ENCODE measurements at regions not wholly inside any gene's neighbourhood (a gene's known extent, or its start where the extent isn't known, plus 50 kb on each side); places are given as distances from the start of the nearest gene placed in this dataset.

DNA sequence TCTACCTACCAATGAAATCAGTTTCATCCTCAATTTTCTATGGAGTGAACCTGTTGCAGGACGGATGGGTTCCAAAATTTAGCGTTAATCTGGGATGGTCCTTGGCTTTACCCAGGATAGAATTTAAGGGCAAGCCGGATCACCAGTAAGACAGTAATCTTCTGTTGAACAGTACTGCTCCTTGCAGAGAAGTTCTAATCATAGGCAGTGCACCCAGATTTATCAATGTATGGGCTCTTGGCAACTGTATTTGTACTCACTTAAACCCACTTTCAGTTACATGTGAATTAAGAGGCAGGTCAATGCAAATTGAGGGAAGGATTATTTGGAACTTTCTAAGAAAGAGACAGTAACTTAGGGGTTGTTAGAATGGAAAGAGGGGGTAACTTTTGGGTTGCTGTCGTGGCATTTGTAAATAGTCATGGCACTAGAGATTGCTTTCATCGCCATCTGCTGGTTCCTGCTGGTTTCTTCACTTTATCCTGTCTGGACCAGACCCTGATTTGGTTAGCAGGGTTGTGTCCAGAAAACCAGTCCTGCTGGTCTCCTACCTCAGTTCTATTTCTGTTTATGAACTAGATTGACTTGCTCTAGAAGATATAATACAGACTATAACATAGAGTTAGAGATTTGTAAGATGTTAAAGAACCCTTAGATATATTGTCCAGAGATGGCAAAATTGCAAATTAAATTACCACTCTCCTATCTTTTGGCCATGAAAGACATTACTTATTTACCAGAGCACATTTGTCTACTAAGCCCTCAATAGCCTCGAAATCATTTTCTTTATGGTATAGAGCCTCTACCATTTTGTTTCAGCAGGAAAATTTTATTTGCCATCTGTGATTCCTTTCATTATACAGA, 646.3 kb downstream of the UTRN start:
- Histone ChIP-seq H3K27me3 (no peaks in the 10 kb centered on the region), H3K36me3 (no peaks in the 10 kb centered on the region), H3K9me3 (no peaks in the 10 kb centered on the region), H3K4me3 (no peak overlapping the region), H3K27ac (no peak overlapping the region), H3K4me1 (peaks cover 0 to 4% (median 0%) of the 10 kb centered on the region in 3 donors)
- no peak for FAIRE-seq
- intact Hi-C loops (cut with DNase I) = loop anchor here in 1 of 3 donors (10.0 kb wide), 1 partner anchor 347 kb away; no protein-coding TSS in a partner anchor
- 49 to 54% methylated on average over 6 of the region's 6 CpGs for WGBS, 2 donors
- ATAC-seq = peak; percentile 81 to 91 (median 85)
- TF ChIP-seq, protein P1, sequence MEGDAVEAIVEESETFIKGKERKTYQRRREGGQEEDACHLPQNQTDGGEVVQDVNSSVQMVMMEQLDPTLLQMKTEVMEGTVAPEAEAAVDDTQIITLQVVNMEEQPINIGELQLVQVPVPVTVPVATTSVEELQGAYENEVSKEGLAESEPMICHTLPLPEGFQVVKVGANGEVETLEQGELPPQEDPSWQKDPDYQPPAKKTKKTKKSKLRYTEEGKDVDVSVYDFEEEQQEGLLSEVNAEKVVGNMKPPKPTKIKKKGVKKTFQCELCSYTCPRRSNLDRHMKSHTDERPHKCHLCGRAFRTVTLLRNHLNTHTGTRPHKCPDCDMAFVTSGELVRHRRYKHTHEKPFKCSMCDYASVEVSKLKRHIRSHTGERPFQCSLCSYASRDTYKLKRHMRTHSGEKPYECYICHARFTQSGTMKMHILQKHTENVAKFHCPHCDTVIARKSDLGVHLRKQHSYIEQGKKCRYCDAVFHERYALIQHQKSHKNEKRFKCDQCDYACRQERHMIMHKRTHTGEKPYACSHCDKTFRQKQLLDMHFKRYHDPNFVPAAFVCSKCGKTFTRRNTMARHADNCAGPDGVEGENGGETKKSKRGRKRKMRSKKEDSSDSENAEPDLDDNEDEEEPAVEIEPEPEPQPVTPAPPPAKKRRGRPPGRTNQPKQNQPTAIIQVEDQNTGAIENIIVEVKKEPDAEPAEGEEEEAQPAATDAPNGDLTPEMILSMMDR (IDR thresholded peaks at IDR 0.05) = peak; percentile 26 to 53 (median 47)
- DNase-seq = peak in 3 of 6 donors; percentile 28 to 57 (median 32)

GRCh38 chr6:144932621-144933020, 647.5 kb downstream of the UTRN start:
- FAIRE-seq (no peak), DNase-seq (no peak), ATAC-seq (no peak)
- no peak overlapping the region for H3K4me3 ChIP-seq
- intact Hi-C loops (cut with DNase I) = loop anchor here in 1 of 3 donors (10.0 kb wide), 1 partner anchor 348 kb away; no protein-coding TSS in a partner anchor
- 55 to 80% methylated on average over 1 of the region's 1 CpG for WGBS, 2 donors
- H3K9me3 ChIP-seq = no peaks in the 10 kb centered on the region
- no peaks in the 10 kb centered on the region for H3K36me3 ChIP-seq
- peaks cover 0 to 4% (median 0%) of the 10 kb centered on the region in 3 donors for H3K4me1 ChIP-seq
- TF ChIP-seq, protein P1 (IDR thresholded peaks at IDR 0.05) = no peak
- H3K27ac ChIP-seq = no peak overlapping the region
- no peaks in the 10 kb centered on the region for H3K27me3 ChIP-seq

DNA sequence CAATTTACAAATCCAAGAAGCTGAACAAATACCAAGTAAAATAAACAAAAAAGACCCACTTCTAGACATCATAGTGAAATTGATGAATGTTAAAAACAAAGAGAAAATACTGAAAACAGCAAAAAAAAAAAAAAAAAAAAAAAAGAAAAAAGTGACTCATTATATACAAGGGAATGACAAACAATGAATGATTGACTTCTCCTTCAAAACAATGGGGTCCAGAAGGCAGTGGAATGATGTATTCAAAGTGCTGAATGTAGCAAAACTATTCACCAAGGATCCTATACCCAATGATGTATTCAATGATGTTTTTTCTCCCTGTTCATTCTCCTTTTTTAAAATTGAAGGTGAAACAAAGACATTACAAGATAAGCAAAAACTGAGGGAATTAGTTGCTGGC, 650.0 kb downstream of the UTRN start:
- Histone ChIP-seq H3K4me3 (no peak overlapping the region), H3K27ac (no peak overlapping the region), H3K27me3 (no peaks in the 10 kb centered on the region), H3K36me3 (no peaks in the 10 kb centered on the region), H3K4me1 (peaks cover 0 to 4% (median 0%) of the 10 kb centered on the region in 3 donors), H3K9me3 (no peaks in the 10 kb centered on the region)
- intact Hi-C loops (cut with DNase I) = loop anchor here in 1 of 3 donors (10.0 kb wide), 1 partner anchor 350 kb away; no protein-coding TSS in a partner anchor
- ATAC-seq (no peak), FAIRE-seq (no peak), DNase-seq (no peak)
- TF ChIP-seq, protein P1 (IDR thresholded peaks at IDR 0.05) = no peak

- no peak overlapping the region for H3K4me3 ChIP-seq
- no peaks in the 10 kb centered on the region for H3K36me3 ChIP-seq
- intact Hi-C loops (cut with DNase I) = loop anchor here in 1 of 3 donors (10.0 kb wide), 1 partner anchor 351 kb away; no protein-coding TSS in a partner anchor
- 91 to 94% methylated on average over 1 of the region's 1 CpG for WGBS, 2 donors
- FAIRE-seq (no peak), DNase-seq (no peak), ATAC-seq (no peak)
- no peak overlapping the region for H3K27ac ChIP-seq
- no peaks in the 10 kb centered on the region for H3K9me3 ChIP-seq
- H3K4me1 ChIP-seq = peaks cover 0 to 4% (median 0%) of the 10 kb centered on the region in 3 donors
- H3K27me3 ChIP-seq = no peaks in the 10 kb centered on the region
- TF ChIP-seq, protein P1 (IDR thresholded peaks at IDR 0.05) = no peak
These were observed 650.5 kb downstream of the UTRN start for GRCh38 chr6:144935661-144936060.

GRCh38 chr6:144936764-144937163, 651.6 kb downstream of the UTRN start:
- intact Hi-C loops (cut with DNase I) = loop anchor here in 1 of 3 donors (10.0 kb wide), 1 partner anchor 352 kb away; no protein-coding TSS in a partner anchor
- no peaks in the 10 kb centered on the region for H3K9me3 ChIP-seq
- FAIRE-seq = no peak

More at GRCh38 chr6:144936764-144937163, 651.6 kb downstream of the UTRN start:
- H3K4me3 ChIP-seq = no peak overlapping the region
- ATAC-seq (no peak), DNase-seq (no peak)
- H3K27ac ChIP-seq = no peak overlapping the region
- H3K4me1 ChIP-seq = peaks cover 0 to 2% (median 0%) of the 10 kb centered on the region in 3 donors
- no peaks in the 10 kb centered on the region for H3K27me3 ChIP-seq
- TF ChIP-seq, protein P1 (IDR thresholded peaks at IDR 0.05) = no peak
- 65 to 82% methylated on average over 2 of the region's 2 CpGs for WGBS, 2 donors
- H3K36me3 ChIP-seq = no peaks in the 10 kb centered on the region
